Mucosa of rectum (tissue), 2 donors: ENCODE measurements at regions not wholly inside any gene's neighbourhood (a gene's known extent, or its start where the extent isn't known, plus 50 kb on each side); places are given as distances from the start of the nearest gene placed in this dataset.
A peak's percentile ranks its signal among the peaks of the same experiment; 100 is the strongest.
"Not testable (repeated sequence)": the region's sequence is repeated elsewhere in the genome, so short reads cannot be mapped to it uniquely, and the experiment has no call there.

Source experiments
- H3K27ac ChIP-seq, 2 donors: one replicate each; pipeline ENCODE4 v1.7.0; 2013; ENCODE audit warnings: inconsistent platforms in 2 of 2, low read depth in 2 of 2, low read length in 2 of 2
- H3K27me3 ChIP-seq, 2 donors: one replicate each; pipeline ENCODE4 v1.7.0; 2013; ENCODE audit warnings: low read length in 2 of 2; ENCODE audit not compliant: control insufficient read depth in 2 of 2, insufficient read depth in 2 of 2
- H3K36me3 ChIP-seq, 2 donors: one replicate each; pipeline ENCODE4 v1.7.0; 2013; ENCODE audit warnings: low read length in 2 of 2; ENCODE audit not compliant: control insufficient read depth in 2 of 2, insufficient read depth in 2 of 2
- H3K4me1 ChIP-seq, 2 donors: one replicate each; pipeline ENCODE4 v1.7.0; 2013; ENCODE audit warnings: low read length in 2 of 2, mild to moderate bottlenecking in 1 of 2; ENCODE audit not compliant: control insufficient read depth in 2 of 2, insufficient read depth in 2 of 2
- H3K4me3 ChIP-seq, 2 donors: one replicate each; pipeline ENCODE4 v1.7.0; 2013; ENCODE audit warnings: low read length in 2 of 2
- H3K9ac ChIP-seq, 2 donors: one replicate each; pipeline ENCODE4 v1.7.0; 2013; ENCODE audit warnings: low read length in 2 of 2, low read depth in 1 of 2, mild to moderate bottlenecking in 1 of 2
- H3K9me3 ChIP-seq, 2 donors: one replicate each; pipeline ENCODE4 v1.7.0; 2013; ENCODE audit warnings: low read length in 2 of 2; ENCODE audit not compliant: control insufficient read depth in 2 of 2
- donor health status: healthy.
- donor health status: Normal muscosa, but diverticular disease.

- H3K36me3 ChIP-seq: no peaks in the 10 kb centered on the region
- H3K4me1 ChIP-seq: no peaks in the 10 kb centered on the region
- no peak overlapping the region for H3K4me3 ChIP-seq
- no peak overlapping the region for H3K9ac ChIP-seq
- no peaks in the 10 kb centered on the region for H3K9me3 ChIP-seq
- H3K27me3 ChIP-seq: no peaks in the 10 kb centered on the region
- H3K27ac ChIP-seq: no peak overlapping the region
Observed at GRCh38 chr9:78144663-78145377, 91.1 kb upstream of the CEP78 start.

GRCh38 chr9:78144008-78144381 is 91.9 kb upstream of the CEP78 start:
- no peaks in the 10 kb centered on the region for H3K4me1 ChIP-seq
- H3K9ac ChIP-seq: no peak overlapping the region
- no peaks in the 10 kb centered on the region for H3K27me3 ChIP-seq
- no peak overlapping the region for H3K4me3 ChIP-seq
- no peak overlapping the region for H3K27ac ChIP-seq
- no peaks in the 10 kb centered on the region for H3K36me3 ChIP-seq
- H3K9me3 ChIP-seq: no peaks in the 10 kb centered on the region

GRCh38 chr9:78143281-78144007 is 92.4 kb upstream of the CEP78 start:
- Histone ChIP-seq H3K27me3 (no peaks in the 10 kb centered on the region), H3K4me3 (no peak overlapping the region), H3K36me3 (no peaks in the 10 kb centered on the region), H3K9ac (no peak overlapping the region), H3K27ac (no peak overlapping the region), H3K9me3 (no peaks in the 10 kb centered on the region), H3K4me1 (no peaks in the 10 kb centered on the region)

- not testable (repeated sequence) for H3K4me1 ChIP-seq, H3K36me3 ChIP-seq, H3K27ac ChIP-seq, H3K9ac ChIP-seq, H3K27me3 ChIP-seq, H3K4me3 ChIP-seq, H3K9me3 ChIP-seq
Observed at GRCh38 chr9:78142264-78142663, 93.6 kb upstream of the CEP78 start.

GRCh38 chr9:78133751-78134150 is 102.1 kb upstream of the CEP78 start:
- no peaks in the 10 kb centered on the region for H3K36me3 ChIP-seq
- no peaks in the 10 kb centered on the region for H3K27me3 ChIP-seq
- no peak overlapping the region for H3K27ac ChIP-seq
- H3K9me3 ChIP-seq: no peaks in the 10 kb centered on the region
- H3K4me1 ChIP-seq: no peaks in the 10 kb centered on the region
- H3K9ac ChIP-seq: no peak overlapping the region
- no peak overlapping the region for H3K4me3 ChIP-seq

GRCh38 chr9:78132701-78133058 is 101.1 kb upstream of the GNAQ start:
- H3K36me3 ChIP-seq: no peaks in the 10 kb centered on the region
- no peak overlapping the region for H3K9ac ChIP-seq
- H3K27ac ChIP-seq: no peak overlapping the region
- H3K4me3 ChIP-seq: peak overlapping the region in 1 of 2 donors; percentile 32
- H3K4me1 ChIP-seq: no peaks in the 10 kb centered on the region
- H3K27me3 ChIP-seq: no peaks in the 10 kb centered on the region
- H3K9me3 ChIP-seq: no peaks in the 10 kb centered on the region

- Histone ChIP-seq H3K4me1 (no peaks in the 10 kb centered on the region), H3K27me3 (no peaks in the 10 kb centered on the region), H3K27ac (no peak overlapping the region), H3K9me3 (no peaks in the 10 kb centered on the region), H3K36me3 (no peaks in the 10 kb centered on the region), H3K4me3 (peak overlapping the region in 1 of 2 donors; percentile 32), H3K9ac (no peak overlapping the region)
Observed at GRCh38 chr9:78131969-78132700, 100.5 kb upstream of the GNAQ start.

GRCh38 chr9:78130853-78131252 is 99.2 kb upstream of the GNAQ start:
- no peaks in the 10 kb centered on the region for H3K36me3 ChIP-seq
- H3K27ac ChIP-seq: no peak overlapping the region
- no peaks in the 10 kb centered on the region for H3K4me1 ChIP-seq
- no peaks in the 10 kb centered on the region for H3K27me3 ChIP-seq
- no peaks in the 10 kb centered on the region for H3K9me3 ChIP-seq
- no peak overlapping the region for H3K9ac ChIP-seq
- H3K4me3 ChIP-seq: no peak overlapping the region

GRCh38 chr9:78130004-78130403 is 98.4 kb upstream of the GNAQ start:
- Histone ChIP-seq H3K4me1 (no peaks in the 10 kb centered on the region), H3K36me3 (no peaks in the 10 kb centered on the region), H3K9me3 (no peaks in the 10 kb centered on the region), H3K27ac (no peak overlapping the region), H3K27me3 (no peaks in the 10 kb centered on the region), H3K9ac (no peak overlapping the region), H3K4me3 (no peak overlapping the region)
